HG02870 (cell line): ENCODE measurements at regions not wholly inside any gene's neighbourhood (a gene's known extent, or its start where the extent isn't known, plus 50 kb on each side); places are given as distances from the start of the nearest gene placed in this dataset.
"Not testable (repeated sequence)": the region's sequence is repeated elsewhere in the genome, so short reads cannot be mapped to it uniquely, and the experiment has no call there.

Source experiments
- ATAC-seq: cut with Tn5 transposase; IDR thresholded peaks from one replicate; pipeline ENCODE4 v1.9.1; 2021; ENCODE audit warnings: mild to moderate bottlenecking, moderate library complexity; ENCODE audit not compliant: unreplicated experiment

GRCh38 chr1:194374649-194375048 lies 1188.2 kb upstream of the B3GALT2 start:
- no peak for ATAC-seq

- ATAC-seq, result no peak
Measured at GRCh38 chr1:194372266-194372665, 1185.9 kb upstream of the B3GALT2 start.

GRCh38 chr1:194369622-194370021 lies 1183.2 kb upstream of the B3GALT2 start:
- ATAC-seq, result no peak

DNA sequence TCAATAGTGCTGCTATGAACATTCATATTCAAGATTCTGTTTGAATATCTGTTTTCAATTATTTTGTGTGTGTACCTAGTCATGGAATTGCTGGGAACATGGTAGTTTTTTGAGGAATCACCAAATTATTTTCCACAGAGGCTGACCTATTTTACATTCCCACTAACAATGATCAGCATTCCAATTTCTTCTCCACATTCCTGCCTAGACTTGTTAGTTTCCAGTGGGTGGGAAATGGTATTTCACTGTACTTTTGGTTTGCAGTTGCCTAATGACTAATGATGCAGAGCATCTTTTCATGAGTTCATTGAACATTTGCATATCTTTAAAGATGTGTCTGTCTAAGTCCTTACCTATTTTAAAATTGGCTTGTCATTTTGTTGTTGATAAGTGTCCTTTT lies 1182.6 kb upstream of the B3GALT2 start:
- no peak for ATAC-seq

GRCh38 chr1:194367121-194367520 lies 1180.7 kb upstream of the B3GALT2 start:
- no peak for ATAC-seq

- ATAC-seq, result no peak
Measured at GRCh38 chr1:194366705-194367104, 1180.3 kb upstream of the B3GALT2 start.

- ATAC-seq, result no peak
Measured at GRCh38 chr1:194362327-194362726, 1175.9 kb upstream of the B3GALT2 start.

DNA sequence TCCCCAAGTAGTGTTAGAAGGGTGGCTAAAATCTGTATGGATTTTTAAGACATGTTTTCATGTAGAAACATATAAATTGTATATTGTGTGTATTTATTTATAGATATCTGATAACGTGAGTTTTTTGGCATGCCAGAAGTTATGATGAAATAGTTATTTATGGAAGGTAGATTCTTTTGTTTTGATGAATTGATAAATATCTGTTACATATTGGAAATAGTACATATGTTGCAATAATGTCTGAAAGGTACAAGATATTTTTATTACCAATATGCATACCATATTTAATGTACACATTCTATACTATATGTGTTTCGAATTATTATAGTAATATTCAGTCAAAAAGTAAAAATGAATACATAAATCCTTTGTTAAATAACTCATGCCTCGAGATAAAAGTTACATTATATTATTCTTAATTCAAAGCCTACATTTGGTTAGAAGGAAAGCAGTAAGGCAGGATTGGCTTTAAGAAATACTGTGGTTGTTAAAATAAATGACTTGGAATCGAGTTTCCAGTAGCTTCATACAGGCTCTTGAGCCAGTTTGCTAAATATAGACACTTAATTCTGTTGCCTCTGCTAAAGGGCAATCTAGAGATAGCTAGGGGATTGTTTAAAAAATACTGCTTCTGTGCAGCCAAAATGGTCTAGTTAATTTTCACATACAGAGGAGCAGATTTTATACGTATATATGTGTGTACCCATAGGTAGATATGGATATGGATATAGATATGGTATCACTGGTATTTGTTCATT lies 1175.1 kb upstream of the B3GALT2 start:
- no peak for ATAC-seq

DNA sequence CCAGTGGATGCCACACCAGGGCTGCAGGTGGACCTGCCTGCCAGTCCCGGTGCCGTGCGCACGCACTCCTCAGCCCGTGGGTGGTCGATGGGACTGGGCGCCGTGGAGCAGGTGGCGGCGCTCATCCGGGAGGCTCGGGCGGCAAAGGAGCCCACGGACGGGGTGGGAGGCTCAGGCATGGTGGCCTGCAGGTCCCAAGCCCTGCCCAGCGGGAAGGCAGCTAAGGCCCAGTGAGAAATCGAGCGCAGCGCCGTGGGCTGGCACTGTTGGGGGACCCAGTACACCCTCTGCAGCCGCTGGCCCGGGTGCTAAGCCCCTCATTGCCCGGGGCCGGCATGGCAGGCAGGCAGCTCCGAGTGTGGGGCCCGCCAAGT lies 1171.8 kb upstream of the B3GALT2 start:
- no peak for ATAC-seq

- not testable (repeated sequence) for ATAC-seq
Measured at GRCh38 chr1:194357573-194358207, 1171.3 kb upstream of the B3GALT2 start.

- ATAC-seq, result peak; percentile 47
Measured at GRCh38 chr1:194355488-194356106, 1169.2 kb upstream of the B3GALT2 start.

DNA sequence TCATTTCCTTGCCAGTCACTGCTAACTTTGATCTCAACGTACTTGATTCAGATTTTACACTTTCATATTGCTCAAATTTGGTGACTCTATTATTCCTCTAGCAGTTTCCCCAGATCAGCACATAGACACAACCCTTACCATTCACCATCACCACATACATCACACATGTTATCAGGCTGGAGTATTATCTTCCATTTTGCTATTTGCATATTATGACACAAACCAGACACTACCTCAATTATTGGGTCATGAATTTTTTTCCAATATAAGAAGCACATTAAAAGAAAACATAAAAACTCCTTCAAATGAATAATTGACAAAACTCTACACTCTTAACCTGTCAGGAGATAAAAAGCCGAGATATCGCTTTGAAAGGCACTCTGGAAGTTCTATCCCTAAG lies 1166.7 kb upstream of the B3GALT2 start:
- ATAC-seq, result no peak

DNA sequence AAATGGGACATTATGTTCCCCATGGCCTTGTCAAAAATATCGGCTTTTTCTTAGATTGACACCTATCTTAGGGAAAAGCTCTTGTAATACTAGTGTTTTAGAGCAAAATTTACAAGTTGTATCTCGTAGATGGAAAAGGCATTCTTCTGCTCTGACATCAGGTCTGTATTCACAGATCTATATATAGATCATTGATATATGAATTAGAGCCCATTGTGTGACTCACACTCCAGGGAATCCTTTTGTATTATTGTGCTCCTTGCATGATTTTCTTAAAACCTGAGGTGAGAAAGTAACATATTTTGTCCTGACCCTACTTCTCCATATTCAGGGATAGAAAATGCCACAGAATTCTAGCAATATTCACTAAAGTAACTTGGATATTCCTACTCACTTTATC lies 1160.8 kb upstream of the B3GALT2 start:
- no peak for ATAC-seq

- ATAC-seq, result peak; percentile 47
Measured at GRCh38 chr1:194342484-194343262, 1156.3 kb upstream of the B3GALT2 start.

DNA sequence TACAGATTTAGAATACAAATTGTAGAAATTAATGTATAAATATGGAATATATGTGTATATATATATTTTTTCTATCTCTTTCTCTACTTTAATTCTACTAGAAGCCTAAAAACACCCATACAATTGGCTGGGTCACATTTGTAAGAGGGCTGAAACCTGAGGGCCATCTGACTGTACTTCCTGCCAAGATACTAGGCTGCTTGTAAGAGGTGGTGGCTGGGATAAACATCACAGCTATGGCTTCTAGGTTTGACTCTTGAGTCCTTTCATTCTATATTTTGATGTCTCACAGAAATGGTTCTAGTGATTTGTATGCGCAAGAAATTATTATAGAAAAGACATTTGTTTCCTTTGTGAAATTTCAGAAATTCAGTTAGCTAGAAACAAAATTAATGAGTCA lies 1155.2 kb upstream of the B3GALT2 start:
- no peak for ATAC-seq

DNA sequence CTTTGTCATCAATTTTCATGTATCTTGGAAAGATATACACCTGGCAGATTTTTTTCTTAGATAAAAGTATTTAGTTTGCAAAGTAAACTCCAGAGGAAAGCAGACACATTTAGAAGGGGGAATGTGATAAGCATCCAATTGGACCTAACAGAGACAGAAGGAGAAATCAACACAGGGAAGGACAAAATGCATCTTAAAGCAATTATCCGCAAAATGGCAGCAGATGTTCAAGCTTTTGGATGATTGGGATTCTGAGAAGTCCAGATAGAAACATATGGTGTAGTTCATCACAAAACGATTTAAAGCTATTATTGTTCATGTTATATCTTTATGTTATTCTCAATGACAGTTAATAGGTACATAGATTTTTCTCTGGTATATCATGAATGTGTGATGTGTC lies 1153.1 kb upstream of the B3GALT2 start:
- ATAC-seq, result no peak

GRCh38 chr1:194338241-194338948 lies 1152.0 kb upstream of the B3GALT2 start:
- ATAC-seq, result peak; percentile 77

GRCh38 chr1:194333240-194333639 lies 1146.8 kb upstream of the B3GALT2 start:
- no peak for ATAC-seq

- no peak for ATAC-seq
Measured at GRCh38 chr1:194331758-194332157, 1145.3 kb upstream of the B3GALT2 start.

DNA sequence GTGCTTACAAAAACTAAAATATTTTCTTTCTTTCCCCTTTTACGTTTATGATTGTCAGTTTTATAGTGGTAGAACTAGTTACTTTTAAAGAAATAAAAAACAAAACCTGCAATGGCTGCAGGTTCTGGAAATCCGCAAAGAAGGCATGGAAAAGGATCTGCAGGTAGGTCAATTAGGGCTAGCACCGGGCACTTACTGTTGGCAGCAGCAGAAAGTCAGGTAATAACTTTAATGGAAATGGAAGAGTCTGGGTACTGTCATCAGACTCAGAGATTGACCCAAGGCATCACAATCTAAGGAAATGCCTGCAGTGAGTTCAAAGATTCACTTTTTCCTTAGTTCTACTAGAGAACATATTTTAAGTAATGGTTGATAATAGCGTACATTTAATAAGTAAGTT lies 1136.3 kb upstream of the B3GALT2 start:
- ATAC-seq, result no peak

- no peak for ATAC-seq
Measured at GRCh38 chr1:194318790-194319280, 1132.4 kb upstream of the B3GALT2 start.
